ENCODE measurements at regions not wholly inside any gene's neighbourhood (a gene's known extent, or its start where the extent isn't known, plus 50 kb on each side); places are given as distances from the start of the nearest gene placed in this dataset.

DNA sequence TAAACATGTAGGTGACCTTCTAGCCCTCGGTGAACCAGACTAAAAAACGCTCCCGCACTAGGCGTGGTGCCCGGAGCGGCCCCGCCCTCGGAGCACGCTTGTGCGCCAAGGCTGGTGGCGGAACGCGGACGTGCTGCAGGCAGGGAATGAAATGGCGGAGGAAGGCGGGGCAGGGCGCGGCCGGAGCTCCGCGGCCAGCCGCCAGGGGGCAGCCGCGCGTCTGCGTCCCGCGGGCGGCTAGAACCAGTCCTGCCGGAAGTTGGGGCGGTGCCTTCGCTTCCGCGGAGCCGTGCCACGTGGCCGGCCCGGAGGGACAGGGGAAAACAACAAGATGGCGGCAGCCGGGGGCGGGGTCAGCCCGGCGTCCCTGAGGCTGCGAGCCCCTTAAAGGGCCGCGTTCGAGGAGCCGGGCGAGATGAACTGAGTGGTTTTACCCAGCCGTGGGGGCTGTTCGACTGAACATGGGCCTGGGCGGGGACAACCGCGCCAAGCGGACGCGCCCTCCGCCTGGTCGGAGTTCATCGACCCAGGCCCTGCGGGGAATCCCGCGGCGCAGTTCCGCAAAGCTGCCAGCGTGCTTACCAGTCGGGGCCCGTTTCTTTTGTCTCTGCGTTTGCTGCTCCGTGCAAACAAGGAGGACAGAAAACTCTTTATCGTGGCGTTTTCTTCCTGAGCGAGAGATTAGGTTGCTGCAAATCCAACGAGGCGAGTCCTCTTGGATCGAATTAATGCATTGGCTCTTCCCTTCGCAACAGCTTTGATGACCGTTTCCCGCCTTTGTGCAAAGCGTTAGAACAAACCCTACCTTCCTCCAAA lies 90.9 kb upstream of the CHD2 start:
- peak overlapping the region; percentile 88 for H3K27ac ChIP-seq (ENCODE audit: insufficient read depth, low read depth, low read length)
- POLR2A ChIA-PET, result interaction anchor here (0.6 to 4.3 kb wide), 7 partner anchors 13 to 550 kb away, joined by 3 to 35 read pairs (median 5); partner anchors contain the start of gene CHD2
- CTCF ChIA-PET, result interaction anchor here (0.7 to 3.6 kb wide), 21 partner anchors 10 to 712 kb away, joined by 3 to 51 read pairs (median 8); partner anchors contain the start of gene CHD2
- no peaks in the 10 kb centered on the region for H3K79me2 ChIP-seq (ENCODE audit: control insufficient read depth, insufficient read depth, low read length)
- intact Hi-C loops (cut with micrococcal nuclease) (loop anchor here (1.0 to 5.0 kb wide), 7 partner anchors 11 to 192 kb away; partner anchors contain the start of gene CHD2), dilution Hi-C loops (cut with MboI; ENCODE audit: extremely low pct_ligation_motif_present, low sequenced_read_pairs) (loop anchor here (25.0 kb wide), 1 partner anchor 103 kb away; the partner anchor contains the start of gene CHD2)
- H4K20me1 ChIP-seq (replicated peaks; ENCODE audit: control insufficient read depth, extremely low read depth, insufficient read depth, low read length), result no peaks in the 10 kb centered on the region
- TF ChIP-seq, protein P1, sequence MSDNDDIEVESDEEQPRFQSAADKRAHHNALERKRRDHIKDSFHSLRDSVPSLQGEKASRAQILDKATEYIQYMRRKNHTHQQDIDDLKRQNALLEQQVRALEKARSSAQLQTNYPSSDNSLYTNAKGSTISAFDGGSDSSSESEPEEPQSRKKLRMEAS (IDR thresholded peaks at IDR 0.05; ENCODE audit: insufficient read depth, insufficient read length), result peak; percentile 98
- peak; percentile 99 for TF ChIP-seq MYC (IDR thresholded peaks at IDR 0.05; ENCODE audit: low read depth, low read length)
- peak; percentile 99 for TF ChIP-seq POLR2AphosphoS5 (IDR thresholded peaks at IDR 0.05; ENCODE audit: insufficient read depth, low read depth, low read length)
- TF ChIP-seq EZH2 (IDR thresholded peaks at IDR 0.05; ENCODE audit: borderline replicate concordance, low read depth, low read length, severe bottlenecking), result no peak
- TF ChIP-seq POLR2A (IDR thresholded peaks at IDR 0.05; ENCODE audit: low read depth, low read length), result peak; percentile 72
- TF ChIP-seq CTCF (IDR thresholded peaks at IDR 0.05; ENCODE audit: extremely low read depth in 1 of 2, insufficient read depth in 1 of 2, low read depth in 1 of 2, low read length in 2 of 2), result peak; percentile 85 to 100
- FAIRE-seq (peak; percentile 69), DNase-seq (ENCODE audit: low read depth, low spot score) (peak; percentile 99)
- peak overlapping the region; percentile 73 for H2AFZ ChIP-seq (ENCODE audit: low read depth, low read length)
- H3K4me3 ChIP-seq (replicated peaks in 1 of 3; ENCODE audit: insufficient read depth in 1 of 3, low read depth in 1 of 3, low read length in 3 of 3), result peak overlapping the region; percentile 3 to 51 (median 39)
- H3K9ac ChIP-seq (replicated peaks; ENCODE audit: extremely low read depth, insufficient read depth, low read length), result peak overlapping the region; percentile 72
- no peaks in the 10 kb centered on the region for H3K9me3 ChIP-seq (replicated peaks; ENCODE audit: control insufficient read depth, insufficient read depth, low read length)
- H3K27me3 ChIP-seq (ENCODE audit: control insufficient read depth in 2 of 2, insufficient read depth in 2 of 2, low read length in 2 of 2), result no peaks in the 10 kb centered on the region
- no peaks in the 10 kb centered on the region for H3K9me1 ChIP-seq (replicated peaks; ENCODE audit: control insufficient read depth, extremely low read depth, insufficient read depth, low read length)
- H3K4me2 ChIP-seq (ENCODE audit: insufficient read depth, low read length), result peak overlapping the region; percentile 70
- H3K4me1 ChIP-seq (ENCODE audit: control insufficient read depth, extremely low read depth, insufficient read depth, low read length), result peaks cover 16% of the 10 kb centered on the region
- BruUV-seq (replicated peaks), result TSS peak; percentile 91
- no peaks in the 10 kb centered on the region for H3K36me3 ChIP-seq (ENCODE audit: control insufficient read depth in 2 of 2, extremely low read depth in 1 of 2, insufficient read depth in 2 of 2, low read length in 2 of 2)
